H1 (cell line): ENCODE measurements at regions not wholly inside any gene's neighbourhood (a gene's known extent, or its start where the extent isn't known, plus 50 kb on each side); places are given as distances from the start of the nearest gene placed in this dataset.

Experiments
- CTCF ChIA-PET: fragments of 300-600 bp; sonication (Branson Sonifier 250); formaldehyde crosslinking; loops from one replicate; lab custom pipeline; 2021; ENCODE audit not compliant: partially characterized antibody; lab: Charles Lee
- POLR2A ChIA-PET: fragments of 300-600 bp; sonication (Branson Sonifier 250); formaldehyde crosslinking; loops from one replicate; lab custom pipeline; 2021; ENCODE audit warnings: inconsistent platforms; ENCODE audit not compliant: partially characterized antibody; lab: Charles Lee
- DNase-seq, 2 experiments: peaks; one replicate each; pipeline versions ENCODE4 v3.0.0 to v3.0.0-alpha.2; 2010 to 2022; ENCODE audit warnings: low spot score in 2 of 2, low read depth in 1 of 2, mixed read lengths in 1 of 2
- FAIRE-seq: peaks from 2 replicates; lab custom pipeline; 2011; peaks lifted over from hg19 to GRCh38; lab: Jason Lieb, UNC
- H2AFZ ChIP-seq: 2 replicates; pipeline ENCODE4 v1.8.1; 2012; ENCODE audit warnings: low read length, inconsistent platforms
- H2AK5ac ChIP-seq: 2 replicates; pipeline ENCODE4 v1.6.1; 2013; ENCODE audit warnings: low read depth, low read length
- H2BK120ac ChIP-seq: replicated peaks from 2 replicates; pipeline ENCODE3; 2013; ENCODE audit warnings: low read depth, low read length, inconsistent platforms
- H2BK12ac ChIP-seq: 2 replicates; pipeline ENCODE4 v1.6.1; 2013; ENCODE audit warnings: low read depth, low read length
- H2BK15ac ChIP-seq: 2 replicates; pipeline ENCODE4 v1.6.1; 2013; ENCODE audit warnings: low read length
- H2BK20ac ChIP-seq: 2 replicates; pipeline ENCODE4 v1.6.1; 2013; ENCODE audit warnings: low read length
- H2BK5ac ChIP-seq: 2 replicates; pipeline ENCODE4 v1.6.1; 2013; ENCODE audit warnings: low read depth, low read length
- H3K14ac ChIP-seq: 2 replicates; pipeline ENCODE4 v1.6.1; 2013; ENCODE audit warnings: inconsistent platforms; ENCODE audit not compliant: insufficient read length
- H3K18ac ChIP-seq: 2 replicates; pipeline ENCODE4 v1.6.1; 2013; ENCODE audit warnings: low read length; ENCODE audit errors: extremely low read depth
- H3K23ac ChIP-seq: 2 replicates; pipeline ENCODE4 v1.6.1; 2013; ENCODE audit warnings: inconsistent platforms; ENCODE audit not compliant: insufficient read length
- H3K23me2 ChIP-seq: 2 replicates; pipeline ENCODE4 v1.6.1; 2013; ENCODE audit warnings: low read depth, low read length
- H3K27ac ChIP-seq: 2 replicates; pipeline ENCODE4 v1.6.1; 2011; ENCODE audit warnings: low read depth, low read length, inconsistent platforms
- H3K27me3 ChIP-seq, 4 experiments: replicated peaks in 1 of 4; 1 replicate in 1 of 4; 2 replicates in 3 of 4; pipeline versions ENCODE4 v1.6.1 to v1.8.1; 2011 to 2013; ENCODE audit warnings: low read length in 3 of 4, mild to moderate bottlenecking in 3 of 4, inconsistent platforms in 2 of 4, mixed read lengths in 2 of 4, moderate library complexity in 1 of 4; ENCODE audit not compliant: control insufficient read depth in 3 of 4, insufficient read depth in 3 of 4; ENCODE audit errors: extremely low read depth in 1 of 4
- H3K36me3 ChIP-seq, 4 experiments: 2 replicates each; pipeline versions ENCODE4 v1.6.1 to v1.8.1; 2011 to 2013; ENCODE audit warnings: mild to moderate bottlenecking in 4 of 4, low read length in 3 of 4, moderate library complexity in 2 of 4, control low read depth in 1 of 4, inconsistent platforms in 1 of 4; ENCODE audit not compliant: insufficient read depth in 4 of 4, control insufficient read depth in 2 of 4
- H3K4ac ChIP-seq: replicated peaks from 2 replicates; pipeline ENCODE3; 2013; ENCODE audit warnings: low read length, low read depth, mixed read lengths, inconsistent platforms; ENCODE audit not compliant: insufficient read length
- H3K4me1 ChIP-seq, 4 experiments: replicated peaks in 1 of 4; 1 replicate in 1 of 4; 2 replicates in 3 of 4; pipeline versions ENCODE4 v1.6.1 to v1.8.1; 2011 to 2013; ENCODE audit warnings: low read length in 3 of 4, inconsistent platforms in 2 of 4, mixed read lengths in 1 of 4; ENCODE audit not compliant: insufficient read depth in 4 of 4, control insufficient read depth in 3 of 4
- H3K4me2 ChIP-seq, 2 experiments: 2 replicates each; pipeline versions ENCODE4 v1.6.1 to v1.8.1; 2011 to 2013; ENCODE audit warnings: low read depth in 2 of 2, low read length in 2 of 2, control low read depth in 1 of 2, inconsistent platforms in 1 of 2, mild to moderate bottlenecking in 1 of 2; ENCODE audit not compliant: insufficient read depth in 1 of 2
- H3K4me3 ChIP-seq, 4 experiments: fragments of 200-600, 300-600 bp in 1 of 4; sonication (generic), shearing (Covaris generic), sonication (Bioruptor Twin) in 1 of 4; 2 replicates each; pipeline versions ENCODE4 v1.5.1 to v1.8.1; 2011 to 2016; ENCODE audit warnings: low read length in 4 of 4, low read depth in 3 of 4, control low read depth in 2 of 4, inconsistent platforms in 2 of 4, mild to moderate bottlenecking in 2 of 4, mixed read lengths in 1 of 4, moderate library complexity in 1 of 4; ENCODE audit not compliant: insufficient read depth in 2 of 4; ENCODE audit errors: extremely low read depth in 1 of 4
- H3K56ac ChIP-seq: replicated peaks from 2 replicates; pipeline ENCODE3; 2013; ENCODE audit warnings: low read depth, mild to moderate bottlenecking, mixed read lengths, low read length, inconsistent platforms; ENCODE audit not compliant: insufficient read length
- H3K79me1 ChIP-seq: 2 replicates; pipeline ENCODE4 v1.6.1; 2013; ENCODE audit warnings: low read depth, low read length, control low read depth
- H3K79me2 ChIP-seq, 2 experiments: 2 replicates each; pipeline versions ENCODE4 v1.6.1 to v1.8.1; 2012 to 2013; ENCODE audit warnings: low read length in 2 of 2, mild to moderate bottlenecking in 2 of 2, inconsistent platforms in 1 of 2; ENCODE audit not compliant: insufficient read depth in 2 of 2, control insufficient read depth in 1 of 2
- H3K9ac ChIP-seq, 4 experiments: replicated peaks in 1 of 4; 1 replicate in 1 of 4; 2 replicates in 3 of 4; pipeline versions ENCODE4 v1.6.1 to v1.8.1; 2011 to 2013; ENCODE audit warnings: low read depth in 3 of 4, low read length in 3 of 4, control low read depth in 2 of 4, mild to moderate bottlenecking in 2 of 4, moderate library complexity in 2 of 4, inconsistent platforms in 1 of 4; ENCODE audit errors: extremely low read depth in 1 of 4
- H3K9me3 ChIP-seq, 2 experiments: 2 replicates each; pipeline versions ENCODE4 v1.6.1 to v1.8.1; 2012 to 2013; ENCODE audit warnings: mild to moderate bottlenecking in 2 of 2, moderate library complexity in 2 of 2, control low read depth in 1 of 2, inconsistent platforms in 1 of 2, low read depth in 1 of 2, low read length in 1 of 2, mixed read lengths in 1 of 2; ENCODE audit not compliant: insufficient read depth in 2 of 2
- H4K20me1 ChIP-seq, 2 experiments: replicated peaks in 1 of 2; 2 replicates each; pipeline versions ENCODE3 to v1.8.1; 2011 to 2013; ENCODE audit warnings: inconsistent platforms in 2 of 2, low read length in 2 of 2, mild to moderate bottlenecking in 1 of 2; ENCODE audit not compliant: insufficient read depth in 2 of 2, control insufficient read depth in 1 of 2
- H4K5ac ChIP-seq: 2 replicates; pipeline ENCODE4 v1.6.1; 2013; ENCODE audit warnings: low read length, low read depth, mixed read lengths, inconsistent platforms; ENCODE audit not compliant: insufficient read length
- H4K8ac ChIP-seq: 2 replicates; pipeline ENCODE4 v1.8.0; 2013; ENCODE audit warnings: mild to moderate bottlenecking, moderate library complexity, low read length, inconsistent platforms; ENCODE audit not compliant: insufficient read depth; ENCODE audit errors: extremely low read depth
- H4K91ac ChIP-seq: replicated peaks from 2 replicates; pipeline ENCODE3; 2013; ENCODE audit warnings: low read length, mixed read lengths, inconsistent platforms; ENCODE audit not compliant: insufficient read length
- ASH2L ChIP-seq: fragments of 200-600, 300-600 bp; sonication (generic); IDR thresholded peaks from one replicate; pipeline ENCODE4 v1.7.1; 2017; ENCODE audit warnings: low read length
- CTBP2 ChIP-seq: IDR thresholded peaks from 2 replicates; pipeline ENCODE4 v1.7.0; 2011; ENCODE audit warnings: borderline replicate concordance, mild to moderate bottlenecking, moderate library complexity, mixed read lengths, low read length; ENCODE audit not compliant: insufficient read depth, insufficient read length
- EGR1 ChIP-seq: IDR thresholded peaks from 2 replicates; pipeline ENCODE4 v1.6.1; 2011; ENCODE audit warnings: low read depth, low read length, borderline replicate concordance
- JUND ChIP-seq: IDR thresholded peaks from 2 replicates; pipeline ENCODE4 v1.6.1; 2011; ENCODE audit warnings: mild to moderate bottlenecking, improper control_type of control experiment, low read length
- NRF1 ChIP-seq: IDR thresholded peaks from 2 replicates; pipeline ENCODE4 v1.6.1; 2011; ENCODE audit warnings: mild to moderate bottlenecking, low read depth, low read length, improper control_type of control experiment
- POLR2AphosphoS5 ChIP-seq: IDR thresholded peaks from 2 replicates; pipeline ENCODE4 v1.6.1; 2011; ENCODE audit warnings: low read depth, low read length
- POU5F1 ChIP-seq: IDR thresholded peaks from 2 replicates; pipeline ENCODE4 v1.6.1; 2011; ENCODE audit warnings: low read depth, mild to moderate bottlenecking, low read length, moderate library complexity
- RXRA ChIP-seq: IDR thresholded peaks from 2 replicates; pipeline ENCODE4 v1.6.1; 2011; ENCODE audit warnings: low read depth, mild to moderate bottlenecking, low read length, moderate library complexity; ENCODE audit not compliant: insufficient read depth
- SRF ChIP-seq: IDR thresholded peaks from 2 replicates; pipeline ENCODE4 v1.6.1; 2011; ENCODE audit warnings: mild to moderate bottlenecking, low read depth, low read length, moderate library complexity
- TAF1 ChIP-seq: IDR thresholded peaks from 2 replicates; pipeline ENCODE4 v1.6.1; 2011; ENCODE audit warnings: mild to moderate bottlenecking, low read depth, low read length
- TAF7 ChIP-seq: optimal IDR thresholded peaks from 2 replicates; pipeline ENCODE3; 2011; ENCODE audit warnings: low read depth, mild to moderate bottlenecking, inconsistent platforms, low read length, moderate library complexity, borderline replicate concordance
- TCF12 ChIP-seq: IDR thresholded peaks from 2 replicates; pipeline ENCODE4 v1.6.1; 2011; ENCODE audit warnings: low read depth, mild to moderate bottlenecking, low read length
- YY1 ChIP-seq: IDR thresholded peaks from 2 replicates; pipeline ENCODE4 v1.6.1; 2011; ENCODE audit warnings: low read depth, mild to moderate bottlenecking, low read length
- WGBS, 2 experiments: shearing (Covaris generic) in 1 of 2; methylation state at CpG; one replicate each; pipeline versions ENCODE4 v1.1.6 to v1.1.7; 2013 to 2015; ENCODE audit warnings: low lambda C conversion rate in 2 of 2, mixed read lengths in 2 of 2, inconsistent platforms in 1 of 2, low coverage in 1 of 2, missing lambda C conversion rate in 1 of 2; ENCODE audit not compliant: insufficient replicate concordance in 2 of 2, insufficient coverage in 1 of 2, insufficient read length in 1 of 2; ENCODE audit errors: extremely low coverage in 1 of 2, missing lambda C conversion rate in 1 of 2; 5-methylcytosine and 5-hydroxymethylcytosine counted together
- TF ChIP-seq, protein P1 (sequence below): IDR thresholded peaks from 2 replicates; pipeline ENCODE4 v1.6.1; 2012; ENCODE audit warnings: inconsistent platforms
- TF ChIP-seq, protein P2 (sequence below): IDR thresholded peaks from 2 replicates; pipeline ENCODE4 v1.6.1; 2011; ENCODE audit warnings: low read depth, mild to moderate bottlenecking, low read length; ENCODE audit not compliant: insufficient read depth

DNA sequence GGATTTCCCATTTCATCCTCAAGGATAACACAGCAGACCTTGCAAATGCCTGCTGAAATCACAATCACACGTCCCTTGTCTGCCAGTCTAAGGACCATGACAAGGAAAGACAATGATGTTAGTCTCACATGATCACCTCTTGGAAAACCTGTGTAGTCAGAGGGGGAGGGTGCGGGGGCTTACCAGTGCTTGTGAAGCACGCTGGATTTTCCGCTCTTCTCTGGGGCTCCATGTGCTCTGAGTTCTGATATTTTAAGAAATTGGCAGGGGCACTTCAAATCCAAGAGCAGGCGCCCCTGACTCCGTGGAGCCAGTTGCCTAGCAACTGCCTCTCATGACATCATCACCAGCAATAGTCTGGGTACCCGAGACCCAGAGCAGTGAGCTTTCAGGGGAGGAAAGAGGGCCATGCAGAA, 200.9 kb upstream of the C14orf180 start:
- H3K27ac ChIP-seq: no peak overlapping the region
- H2BK120ac ChIP-seq: no peak overlapping the region
- 79% methylated on average over 7 of the region's 7 CpGs; no CpG with 5 or more reads in 1 of the 2 experiments for WGBS, 2 experiments
- TF ChIP-seq NRF1 (no peak), EGR1 (no peak), ASH2L (no peak), TCF12 (no peak), JUND (no peak), CTBP2 (no peak), POLR2AphosphoS5 (no peak), RXRA (no peak), POU5F1 (no peak), YY1 (no peak), TAF1 (no peak), SRF (no peak), TAF7 (no peak)
- TF ChIP-seq, protein P1, sequence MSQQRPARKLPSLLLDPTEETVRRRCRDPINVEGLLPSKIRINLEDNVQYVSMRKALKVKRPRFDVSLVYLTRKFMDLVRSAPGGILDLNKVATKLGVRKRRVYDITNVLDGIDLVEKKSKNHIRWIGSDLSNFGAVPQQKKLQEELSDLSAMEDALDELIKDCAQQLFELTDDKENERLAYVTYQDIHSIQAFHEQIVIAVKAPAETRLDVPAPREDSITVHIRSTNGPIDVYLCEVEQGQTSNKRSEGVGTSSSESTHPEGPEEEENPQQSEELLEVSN: no peak
- TF ChIP-seq, protein P2, sequence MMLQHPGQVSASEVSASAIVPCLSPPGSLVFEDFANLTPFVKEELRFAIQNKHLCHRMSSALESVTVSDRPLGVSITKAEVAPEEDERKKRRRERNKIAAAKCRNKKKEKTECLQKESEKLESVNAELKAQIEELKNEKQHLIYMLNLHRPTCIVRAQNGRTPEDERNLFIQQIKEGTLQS: no peak

More for the DNA sequence above, 200.9 kb upstream of the C14orf180 start:
- Histone ChIP-seq H3K4me3 (no peak overlapping the region), H2BK15ac (no peak overlapping the region), H3K4ac (no peak overlapping the region), H3K79me2 (no peaks in the 10 kb centered on the region), H3K79me1 (no peaks in the 10 kb centered on the region), H4K91ac (no peak overlapping the region), H3K23ac (no peak overlapping the region), H2BK5ac (no peak overlapping the region), H3K4me2 (no peak overlapping the region), H2AFZ (no peak overlapping the region), H3K9ac (no peak overlapping the region), H3K23me2 (no peaks in the 10 kb centered on the region), H2BK20ac (no peak overlapping the region), H4K5ac (no peak overlapping the region), H3K56ac (no peak overlapping the region), H3K36me3 (no peaks in the 10 kb centered on the region), H4K20me1 (no peaks in the 10 kb centered on the region), H3K27me3 (no peaks in the 10 kb centered on the region; a peak in 1 of 7 replicates), H3K9me3 (no peaks in the 10 kb centered on the region; a peak in 1 of 4 replicates), H3K18ac (no peak overlapping the region), H4K8ac (no peak overlapping the region), H2BK12ac (no peak overlapping the region), H2AK5ac (no peak overlapping the region), H3K4me1 (no peaks in the 10 kb centered on the region; a peak in 1 of 7 replicates), H3K14ac (no peak overlapping the region)
- POLR2A ChIA-PET: no interaction called here
- CTCF ChIA-PET: interaction anchor here (0.6 to 1.4 kb wide), 3 partner anchors 12 to 849 kb away, joined by 3 to 5 read pairs (median 4); no protein-coding TSS in a partner anchor
- no peak for FAIRE-seq
- no peak for DNase-seq
